ENCODE measurements at regions not wholly inside any gene's neighbourhood (a gene's known extent, or its start where the extent isn't known, plus 50 kb on each side); places are given as distances from the start of the nearest gene placed in this dataset.
"Not testable (repeated sequence)": the region's sequence is repeated elsewhere in the genome, so short reads cannot be mapped to it uniquely, and the experiment has no call there.

DNA sequence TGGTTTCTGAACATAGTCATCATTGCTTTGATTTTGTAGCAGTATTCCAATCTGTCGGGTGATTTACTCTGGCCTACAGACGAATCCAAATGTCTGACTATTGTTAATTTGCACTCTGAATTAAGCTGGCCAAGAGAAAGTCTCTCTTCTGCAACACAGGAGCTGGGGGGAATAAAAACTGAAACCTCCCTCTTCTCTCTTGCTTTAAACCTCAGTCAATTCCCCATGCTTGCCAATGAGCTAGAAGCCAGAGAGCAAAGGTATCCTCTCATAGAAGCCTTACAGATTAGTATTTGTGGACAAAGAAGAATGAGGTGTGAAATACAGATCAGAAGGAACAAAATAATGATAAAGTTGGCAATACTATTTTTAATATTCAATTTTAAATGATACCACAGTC, 353.9 kb upstream of the CDH10 start:
- ChIA-PET CTCF (interaction anchor here (0.5 kb wide), 1 partner anchor 350 kb away, joined by 4 read pairs; no protein-coding TSS in a partner anchor), POLR2A (ENCODE audit: unreplicated experiment) (no interaction called here)
- Histone ChIP-seq H3K9me2 (replicated peaks; ENCODE audit: low read length) (no peaks in the 10 kb centered on the region), H3K79me2 (ENCODE audit: low read length) (no peaks in the 10 kb centered on the region), H3K36me3 (ENCODE audit: low read depth, low read length) (no peaks in the 10 kb centered on the region), H3F3A (ENCODE audit: low read length, unreplicated experiment) (no peaks in the 10 kb centered on the region), H3K9ac (ENCODE audit: low read length) (no peak overlapping the region), H3K4me2 (ENCODE audit: low read length) (no peak overlapping the region), H4K20me1 (ENCODE audit: low read length) (no peaks in the 10 kb centered on the region), H3K27ac (ENCODE audit: low read length) (no peak overlapping the region), H3K4me3 (ENCODE audit: low read length) (no peak overlapping the region), H2AFZ (ENCODE audit: low read length) (no peak overlapping the region), H3K9me3 (ENCODE audit: low read length) (no peaks in the 10 kb centered on the region), H3K4me1 (ENCODE audit: insufficient read depth, low read length) (no peaks in the 10 kb centered on the region), H3K27me3 (ENCODE audit: low read length) (no peaks in the 10 kb centered on the region)
- no TSS peak for BruUV-seq (replicated peaks)
- DNase-seq (no peak), ATAC-seq (no peak)
- intact Hi-C loops (cut with micrococcal nuclease) = no loop called here
- TF ChIP-seq EZH2 (IDR thresholded peaks at IDR 0.05; ENCODE audit: low read length, unreplicated experiment) (no peak), EZH2phosphoT487 (IDR thresholded peaks at IDR 0.05; ENCODE audit: borderline replicate concordance, low read length) (no peak)
- TF ChIP-seq, protein P1, sequence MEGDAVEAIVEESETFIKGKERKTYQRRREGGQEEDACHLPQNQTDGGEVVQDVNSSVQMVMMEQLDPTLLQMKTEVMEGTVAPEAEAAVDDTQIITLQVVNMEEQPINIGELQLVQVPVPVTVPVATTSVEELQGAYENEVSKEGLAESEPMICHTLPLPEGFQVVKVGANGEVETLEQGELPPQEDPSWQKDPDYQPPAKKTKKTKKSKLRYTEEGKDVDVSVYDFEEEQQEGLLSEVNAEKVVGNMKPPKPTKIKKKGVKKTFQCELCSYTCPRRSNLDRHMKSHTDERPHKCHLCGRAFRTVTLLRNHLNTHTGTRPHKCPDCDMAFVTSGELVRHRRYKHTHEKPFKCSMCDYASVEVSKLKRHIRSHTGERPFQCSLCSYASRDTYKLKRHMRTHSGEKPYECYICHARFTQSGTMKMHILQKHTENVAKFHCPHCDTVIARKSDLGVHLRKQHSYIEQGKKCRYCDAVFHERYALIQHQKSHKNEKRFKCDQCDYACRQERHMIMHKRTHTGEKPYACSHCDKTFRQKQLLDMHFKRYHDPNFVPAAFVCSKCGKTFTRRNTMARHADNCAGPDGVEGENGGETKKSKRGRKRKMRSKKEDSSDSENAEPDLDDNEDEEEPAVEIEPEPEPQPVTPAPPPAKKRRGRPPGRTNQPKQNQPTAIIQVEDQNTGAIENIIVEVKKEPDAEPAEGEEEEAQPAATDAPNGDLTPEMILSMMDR (conservative IDR thresholded peaks at IDR 0.05; ENCODE audit: low read depth, low read length) = no peak

DNA sequence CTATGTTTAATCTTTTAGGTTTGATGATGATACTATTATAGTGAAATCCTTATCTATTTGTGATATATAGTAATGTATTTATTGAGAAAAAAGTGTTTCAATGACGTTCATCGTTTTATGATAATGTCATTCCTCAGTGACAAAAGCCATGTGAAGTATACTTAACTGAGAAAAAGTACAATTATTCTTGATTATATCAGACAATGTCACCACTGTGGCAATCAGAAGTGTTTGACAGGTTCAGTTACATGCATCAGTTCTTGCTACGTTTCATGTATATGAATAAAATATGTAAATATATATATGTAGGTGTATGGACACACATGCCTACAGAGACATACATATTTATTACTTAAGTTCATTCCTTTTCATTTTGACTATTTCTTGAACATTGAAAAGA, 341.5 kb upstream of the CDH10 start:
- Histone ChIP-seq H3F3A (ENCODE audit: low read length, unreplicated experiment) (no peaks in the 10 kb centered on the region), H3K79me2 (ENCODE audit: low read length) (no peaks in the 10 kb centered on the region), H3K9me2 (replicated peaks; ENCODE audit: low read length) (no peaks in the 10 kb centered on the region), H3K9ac (ENCODE audit: low read length) (no peak overlapping the region), H4K20me1 (ENCODE audit: low read length) (no peaks in the 10 kb centered on the region), H3K27me3 (ENCODE audit: low read length) (no peaks in the 10 kb centered on the region), H2AFZ (ENCODE audit: low read length) (no peak overlapping the region), H3K4me1 (ENCODE audit: insufficient read depth, low read length) (no peaks in the 10 kb centered on the region), H3K36me3 (ENCODE audit: low read depth, low read length) (no peaks in the 10 kb centered on the region), H3K27ac (ENCODE audit: low read length) (no peak overlapping the region), H3K9me3 (ENCODE audit: low read length) (no peaks in the 10 kb centered on the region), H3K4me2 (ENCODE audit: low read length) (no peak overlapping the region), H3K4me3 (ENCODE audit: low read length) (no peak overlapping the region)
- TF ChIP-seq EZH2 (IDR thresholded peaks at IDR 0.05; ENCODE audit: low read length, unreplicated experiment) (no peak), EZH2phosphoT487 (IDR thresholded peaks at IDR 0.05; ENCODE audit: borderline replicate concordance, low read length) (no peak)
- TF ChIP-seq, protein P1 (conservative IDR thresholded peaks at IDR 0.05; ENCODE audit: low read depth, low read length) = no peak
- intact Hi-C loops (cut with micrococcal nuclease) = no loop called here
- DNase-seq (no peak), ATAC-seq (no peak)
- POLR2A ChIA-PET (ENCODE audit: unreplicated experiment) = no interaction called here
- CTCF ChIA-PET = no interaction called here
- no TSS peak for BruUV-seq (replicated peaks)

DNA sequence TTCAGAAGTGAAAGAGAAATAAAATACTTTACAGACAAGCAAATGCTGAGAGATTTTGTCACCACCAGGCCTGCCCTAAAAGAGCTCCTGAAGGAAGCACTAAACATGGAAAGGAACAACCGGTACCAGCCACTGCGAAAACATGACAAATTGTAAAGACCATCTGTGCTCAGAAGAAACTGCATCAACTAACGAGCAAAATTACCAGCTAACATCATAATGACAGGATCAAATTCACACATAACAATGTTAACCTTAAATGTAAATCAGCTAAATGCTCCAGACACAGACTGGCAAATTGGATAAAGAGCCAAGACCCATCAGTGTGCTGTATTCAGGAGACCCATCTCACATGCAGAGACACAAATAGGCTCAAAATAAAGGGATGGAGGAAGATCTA, 333.8 kb upstream of the CDH10 start:
- H3K4me2 ChIP-seq (ENCODE audit: low read length); H3F3A ChIP-seq (ENCODE audit: low read length, unreplicated experiment); POLR2A ChIA-PET (ENCODE audit: unreplicated experiment); H3K79me2 ChIP-seq (ENCODE audit: low read length); H3K36me3 ChIP-seq (ENCODE audit: low read depth, low read length); H4K20me1 ChIP-seq (ENCODE audit: low read length); ATAC-seq; DNase-seq; H2AFZ ChIP-seq (ENCODE audit: low read length); H3K27me3 ChIP-seq (ENCODE audit: low read length); H3K4me1 ChIP-seq (ENCODE audit: insufficient read depth, low read length); H3K9me2 ChIP-seq (replicated peaks; ENCODE audit: low read length); H3K9ac ChIP-seq (ENCODE audit: low read length); CTCF ChIA-PET; BruUV-seq (replicated peaks); H3K9me3 ChIP-seq (ENCODE audit: low read length); H3K4me3 ChIP-seq (ENCODE audit: low read length); H3K27ac ChIP-seq (ENCODE audit: low read length); intact Hi-C loops (cut with micrococcal nuclease): not testable (repeated sequence)
